Testis (tissue), 2 donors: ENCODE measurements at regions not wholly inside any gene's neighbourhood (a gene's known extent, or its start where the extent isn't known, plus 50 kb on each side); places are given as distances from the start of the nearest gene placed in this dataset.

ENCODE experiments used
- DNase-seq: peaks from one replicate; pipeline ENCODE4 v3.0.0-alpha.2; 2019
- H3K27ac ChIP-seq, 2 donors: fragments of 200-600 bp; sonication (generic); one replicate each; pipeline ENCODE4 v1.5.1; 2019
- H3K27me3 ChIP-seq: fragments of 200-600 bp; sonication (generic); one replicate; pipeline ENCODE4 v1.5.1; 2019
- H3K36me3 ChIP-seq: fragments of 200-600 bp; sonication (generic); one replicate; pipeline ENCODE4 v1.5.1; 2017; ENCODE audit warnings: low read depth; ENCODE audit errors: missing control alignments
- H3K4me1 ChIP-seq: fragments of 200-600 bp; sonication (generic); one replicate; pipeline ENCODE4 v1.5.1; 2019
- H3K4me3 ChIP-seq, 2 donors: fragments of 200-600 bp; sonication (generic); one replicate each; pipeline ENCODE4 v1.5.1; 2017 to 2019
- H3K9me3 ChIP-seq: fragments of 200-600 bp; sonication (generic); one replicate; pipeline ENCODE4 v1.5.1; 2017
- POLR2A ChIP-seq: fragments of 450-650 bp; IDR thresholded peaks from one replicate; pipeline ENCODE4 v1.6.1; 2017; ENCODE audit warnings: antibody characterized with exemption, mild to moderate bottlenecking, moderate library complexity
- WGBS, 2 donors: methylation state at CpG; one replicate each; pipeline ENCODE4 v1.1.5; 2018; 5-methylcytosine and 5-hydroxymethylcytosine counted together
- intact Hi-C: fragments of 100-400 bp; cut with DNase I; formaldehyde crosslinking; loops from one replicate; pipeline ENCODE4 v1.15.1; 2023; ENCODE audit warnings: low total_unique reads
- TF ChIP-seq, protein P1 (sequence below), 3 experiments: fragments of 450-650 bp in 2 of 3; fragments of 200-600 bp in 1 of 3; sonication (generic) in 1 of 3; IDR thresholded peaks; one replicate each; pipeline ENCODE4 v1.5.1; 2016 to 2019; ENCODE audit warnings: antibody characterized with exemption in 3 of 3, mild to moderate bottlenecking in 2 of 3, moderate library complexity in 1 of 3

DNA sequence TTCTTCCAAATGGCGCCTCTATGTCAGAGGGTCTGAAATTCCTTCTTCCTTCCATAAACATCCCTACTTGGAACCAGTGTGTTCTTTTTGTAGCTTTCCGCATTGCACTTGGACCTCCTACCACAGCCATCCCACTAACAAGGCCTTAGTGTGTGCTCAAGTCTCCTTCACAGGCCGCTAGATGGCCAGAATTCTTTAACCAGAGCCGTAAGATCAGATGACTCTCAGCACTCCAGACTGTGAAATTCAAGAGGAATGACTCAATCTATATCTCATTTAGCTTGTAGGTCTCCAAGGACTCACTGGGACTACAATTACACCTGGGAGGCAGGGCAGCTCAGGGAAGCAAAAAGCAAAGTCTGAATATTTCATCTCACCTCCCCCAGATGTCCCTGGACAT is 298.9 kb downstream of the EIPR1 start:
- Histone ChIP-seq H3K9me3 (no peaks in the 10 kb centered on the region), H3K27ac (no peak overlapping the region), H3K36me3 (no peaks in the 10 kb centered on the region), H3K4me1 (no peaks in the 10 kb centered on the region), H3K27me3 (no peaks in the 10 kb centered on the region), H3K4me3 (no peak overlapping the region)
- WGBS, 2 donors: 85 to 95% methylated on average over 4 of the region's 4 CpGs
- no peak for TF ChIP-seq POLR2A
- TF ChIP-seq, protein P1, sequence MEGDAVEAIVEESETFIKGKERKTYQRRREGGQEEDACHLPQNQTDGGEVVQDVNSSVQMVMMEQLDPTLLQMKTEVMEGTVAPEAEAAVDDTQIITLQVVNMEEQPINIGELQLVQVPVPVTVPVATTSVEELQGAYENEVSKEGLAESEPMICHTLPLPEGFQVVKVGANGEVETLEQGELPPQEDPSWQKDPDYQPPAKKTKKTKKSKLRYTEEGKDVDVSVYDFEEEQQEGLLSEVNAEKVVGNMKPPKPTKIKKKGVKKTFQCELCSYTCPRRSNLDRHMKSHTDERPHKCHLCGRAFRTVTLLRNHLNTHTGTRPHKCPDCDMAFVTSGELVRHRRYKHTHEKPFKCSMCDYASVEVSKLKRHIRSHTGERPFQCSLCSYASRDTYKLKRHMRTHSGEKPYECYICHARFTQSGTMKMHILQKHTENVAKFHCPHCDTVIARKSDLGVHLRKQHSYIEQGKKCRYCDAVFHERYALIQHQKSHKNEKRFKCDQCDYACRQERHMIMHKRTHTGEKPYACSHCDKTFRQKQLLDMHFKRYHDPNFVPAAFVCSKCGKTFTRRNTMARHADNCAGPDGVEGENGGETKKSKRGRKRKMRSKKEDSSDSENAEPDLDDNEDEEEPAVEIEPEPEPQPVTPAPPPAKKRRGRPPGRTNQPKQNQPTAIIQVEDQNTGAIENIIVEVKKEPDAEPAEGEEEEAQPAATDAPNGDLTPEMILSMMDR (IDR thresholded peaks at IDR 0.05): no peak
- DNase-seq: no peak
- intact Hi-C loops: no loop called here

DNA sequence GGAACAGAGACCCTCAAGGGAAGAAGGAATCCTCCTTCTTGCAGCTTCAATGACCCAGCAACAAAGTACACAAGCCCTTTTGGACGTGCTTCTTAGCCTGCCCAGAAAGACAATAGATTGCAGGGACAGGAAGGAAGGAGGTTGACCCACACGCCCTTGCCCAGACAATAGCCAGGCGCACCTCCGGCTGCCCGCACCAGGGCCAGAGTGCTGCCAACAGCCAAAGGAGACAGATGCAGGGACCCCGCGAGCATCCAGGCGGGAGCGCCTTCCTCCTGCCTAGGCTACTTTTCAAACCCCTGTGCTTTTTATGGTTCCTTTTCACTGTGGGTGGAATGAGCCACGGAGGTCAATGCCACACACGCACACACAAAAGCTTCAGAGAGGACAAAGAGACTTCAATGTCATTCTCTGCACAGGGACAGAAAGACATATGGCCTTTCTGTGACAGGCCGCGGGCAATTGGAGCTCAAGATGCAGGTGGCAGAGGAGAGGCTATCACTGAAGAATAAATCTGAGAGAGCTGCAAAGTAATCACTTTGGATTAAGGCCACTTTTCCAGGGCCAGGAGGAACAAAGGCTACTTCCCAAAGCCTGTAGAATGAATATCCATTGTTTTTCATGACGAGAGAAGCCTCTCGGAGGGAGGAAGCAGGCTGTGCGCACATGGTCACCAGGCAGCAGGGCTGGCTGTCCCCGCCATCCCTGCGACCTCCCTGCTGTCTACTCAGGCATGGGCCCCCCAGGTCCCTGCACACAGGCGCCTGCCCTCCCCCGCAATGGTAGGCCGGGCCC is 300.6 kb downstream of the EIPR1 start:
- H3K27me3 ChIP-seq: no peaks in the 10 kb centered on the region
- no peak overlapping the region for H3K27ac ChIP-seq
- TF ChIP-seq, protein P1 (IDR thresholded peaks at IDR 0.05): no peak
- no peak for TF ChIP-seq POLR2A
- no peak overlapping the region for H3K4me3 ChIP-seq
- H3K9me3 ChIP-seq: no peaks in the 10 kb centered on the region
- no peaks in the 10 kb centered on the region for H3K4me1 ChIP-seq
- no peaks in the 10 kb centered on the region for H3K36me3 ChIP-seq
- DNase-seq: no peak
- 79 to 82% methylated on average over 18 to 21 of the region's 21 CpGs for WGBS, 2 donors
- intact Hi-C loops: no loop called here

DNA sequence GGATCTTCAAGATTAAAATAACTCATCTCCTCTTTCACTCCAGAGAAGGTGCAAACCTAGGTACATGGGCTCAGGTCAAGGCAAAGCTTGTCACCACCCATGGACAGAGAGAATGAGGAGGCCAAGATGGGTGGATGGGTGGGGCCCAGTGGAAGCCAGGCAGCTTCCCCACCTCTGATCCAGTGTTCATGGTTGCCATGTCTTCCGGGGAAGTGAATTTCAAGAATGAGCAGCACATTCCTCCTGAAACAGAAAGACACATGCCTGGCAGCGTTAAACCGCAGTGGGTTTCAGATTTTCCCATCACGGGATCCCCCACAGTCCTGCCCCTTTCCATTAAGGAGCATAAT is 301.7 kb downstream of the EIPR1 start:
- no peak for DNase-seq
- 89 to 94% methylated on average over 4 of the region's 4 CpGs for WGBS, 2 donors
- Histone ChIP-seq H3K27me3 (no peaks in the 10 kb centered on the region), H3K4me3 (no peak overlapping the region), H3K36me3 (no peaks in the 10 kb centered on the region), H3K27ac (no peak overlapping the region), H3K9me3 (no peaks in the 10 kb centered on the region), H3K4me1 (no peaks in the 10 kb centered on the region)
- intact Hi-C loops: no loop called here
- TF ChIP-seq, protein P1 (IDR thresholded peaks at IDR 0.05): no peak
- TF ChIP-seq POLR2A: no peak

DNA sequence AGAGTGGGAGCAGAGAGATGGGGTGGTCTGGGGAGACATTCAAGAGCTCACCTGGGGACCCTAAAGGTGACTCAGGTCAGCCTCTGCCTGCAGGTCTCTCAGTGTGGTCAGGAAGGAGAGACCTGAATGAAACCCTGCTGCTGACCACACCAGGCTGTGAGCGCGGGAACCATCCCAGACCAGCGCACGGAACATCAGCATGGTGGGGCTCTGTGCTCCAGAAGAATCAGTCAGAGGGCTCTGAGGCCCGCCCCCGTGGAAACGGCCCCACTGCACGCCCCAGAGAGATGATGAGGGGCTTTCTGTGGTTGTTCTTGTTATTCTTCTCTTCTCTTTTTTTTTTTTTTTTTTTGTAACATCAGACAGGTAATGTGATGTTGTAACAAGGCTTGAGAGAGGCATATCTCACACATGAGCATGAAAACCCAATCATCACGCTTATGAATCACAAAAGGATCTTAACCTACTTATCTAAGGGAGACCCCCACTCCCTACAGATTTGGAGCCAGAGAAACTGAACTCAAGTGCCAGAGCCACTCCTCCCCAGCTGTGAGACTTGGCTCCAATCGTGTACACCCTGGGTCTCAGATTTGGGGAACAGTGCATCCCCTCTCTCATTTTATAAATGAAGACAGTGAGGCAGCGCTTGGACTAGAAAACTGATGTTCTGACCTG is 302.2 kb downstream of the EIPR1 start:
- Histone ChIP-seq H3K4me1 (no peaks in the 10 kb centered on the region), H3K4me3 (no peak overlapping the region), H3K27me3 (no peaks in the 10 kb centered on the region), H3K9me3 (no peaks in the 10 kb centered on the region), H3K27ac (no peak overlapping the region), H3K36me3 (no peaks in the 10 kb centered on the region)
- TF ChIP-seq, protein P1 (IDR thresholded peaks at IDR 0.05): no peak
- no peak for TF ChIP-seq POLR2A
- WGBS, 2 donors: 81 to 86% methylated on average over 11 of the region's 11 CpGs
- DNase-seq: no peak
- intact Hi-C loops: no loop called here
